A172 (cell line): ENCODE measurements at regions not wholly inside any gene's neighbourhood (a gene's known extent, or its start where the extent isn't known, plus 50 kb on each side); places are given as distances from the start of the nearest gene placed in this dataset.
A peak's percentile ranks its signal among the peaks of the same experiment; 100 is the strongest.
"Not testable (repeated sequence)": the region's sequence is repeated elsewhere in the genome, so short reads cannot be mapped to it uniquely, and the experiment has no call there.

ENCODE experiments used
- DNase-seq: peaks from one replicate; pipeline ENCODE4 v3.0.0-alpha.2; 2015; ENCODE audit warnings: low spot score

DNA sequence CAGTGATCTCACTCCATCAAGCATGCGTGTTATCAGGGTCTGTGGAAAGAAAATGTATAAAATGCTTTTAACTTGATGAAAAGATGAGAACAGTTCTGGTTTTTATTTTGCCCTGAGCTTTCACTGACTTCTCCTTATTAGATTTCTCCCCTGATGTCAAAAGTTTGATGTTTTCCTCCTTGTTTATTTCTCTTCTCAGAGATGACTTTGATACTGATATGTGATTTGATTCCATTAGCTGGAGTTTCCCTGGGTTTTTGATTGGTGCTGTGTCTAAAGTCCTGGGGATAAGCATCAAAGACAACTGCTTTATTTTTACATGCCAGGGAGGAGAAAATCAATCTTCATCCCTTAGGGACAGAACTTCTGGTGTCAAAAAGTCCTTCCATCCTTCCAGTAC lies 510.0 kb downstream of the KCTD16 start:
- no peak for DNase-seq

DNA sequence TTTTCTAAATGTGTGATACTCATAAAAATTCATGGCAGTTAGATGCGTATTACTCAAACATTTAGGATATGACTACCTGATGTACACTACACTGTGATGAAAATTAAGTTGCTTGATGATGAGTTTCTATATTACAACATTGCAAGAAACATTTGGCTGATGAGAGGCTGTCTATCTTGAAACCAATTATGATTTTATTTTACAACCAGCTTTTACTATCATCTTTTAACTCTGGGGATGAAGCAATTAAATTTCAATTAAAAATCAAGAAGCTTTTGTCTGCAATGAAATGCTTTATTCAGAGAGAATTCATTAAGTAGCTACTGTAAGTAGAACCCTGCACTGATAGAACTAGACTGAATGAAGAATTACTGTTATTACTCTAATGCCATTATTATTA lies 500.4 kb downstream of the KCTD16 start:
- no peak for DNase-seq

GRCh38 chr5:144659634-144660227 lies 489.1 kb downstream of the KCTD16 start:
- DNase-seq: no peak

GRCh38 chr5:144644317-144644716 lies 473.6 kb downstream of the KCTD16 start:
- no peak for DNase-seq

GRCh38 chr5:144638787-144639186 lies 468.1 kb downstream of the KCTD16 start:
- no peak for DNase-seq

GRCh38 chr5:144634138-144634537 lies 463.5 kb downstream of the KCTD16 start:
- DNase-seq: no peak

DNA sequence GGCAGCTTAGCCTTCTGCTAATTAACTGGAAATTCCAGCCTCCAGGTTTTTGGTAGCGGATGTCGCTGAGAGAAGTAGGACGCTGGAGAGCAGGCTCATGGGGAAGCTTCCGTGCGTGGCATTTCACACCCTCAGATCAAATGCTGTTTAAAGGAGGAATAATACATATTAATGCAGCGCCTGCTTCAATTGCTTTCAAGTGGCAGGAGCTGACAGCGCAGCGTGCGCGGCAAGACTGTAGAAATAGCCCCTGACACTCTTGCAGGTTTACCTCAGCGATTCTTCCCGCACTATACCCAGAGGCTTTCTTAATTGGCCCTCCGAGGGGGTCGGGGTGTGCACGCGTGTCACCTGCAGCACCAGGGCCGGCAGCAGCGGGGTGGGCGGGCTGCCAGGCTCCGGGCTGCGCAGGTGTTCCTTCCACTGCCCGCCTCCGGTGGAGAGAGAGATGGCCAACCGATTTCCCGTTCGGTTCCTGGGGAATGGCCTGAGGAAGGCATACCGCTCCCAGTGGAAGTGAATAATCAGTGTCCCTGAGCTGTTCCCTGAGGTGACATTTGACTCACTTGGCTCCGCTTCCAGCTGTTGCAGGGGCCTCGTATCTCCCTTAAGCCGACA lies 427.9 kb downstream of the KCTD16 start:
- no peak for DNase-seq

- DNase-seq: no peak
These were observed 425.8 kb downstream of the KCTD16 start for GRCh38 chr5:144596517-144596916.

- DNase-seq: no peak
These were observed 424.2 kb downstream of the KCTD16 start for GRCh38 chr5:144594919-144595318.

- not testable (repeated sequence) for DNase-seq
These were observed 423.6 kb downstream of the KCTD16 start for GRCh38 chr5:144594234-144594633.

DNA sequence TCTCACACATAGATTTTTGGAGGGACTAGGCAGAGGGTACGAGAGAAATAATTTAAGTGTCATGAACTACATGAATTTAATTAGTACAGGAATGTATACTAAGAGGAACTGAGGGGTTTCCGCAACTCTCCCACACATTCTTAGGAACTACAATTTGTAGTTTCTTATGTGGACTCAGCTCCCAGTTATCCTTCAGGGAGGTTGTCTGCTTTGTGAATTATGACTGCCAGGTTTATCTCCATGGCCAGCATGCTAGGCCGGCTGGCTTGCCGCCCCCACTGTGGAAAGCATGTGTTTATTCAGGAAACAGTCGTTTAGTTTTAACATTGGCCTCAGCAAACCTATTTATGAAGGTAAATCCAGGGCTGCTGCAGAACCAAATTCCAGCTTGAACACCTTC lies 415.0 kb downstream of the KCTD16 start:
- no peak for DNase-seq

DNA sequence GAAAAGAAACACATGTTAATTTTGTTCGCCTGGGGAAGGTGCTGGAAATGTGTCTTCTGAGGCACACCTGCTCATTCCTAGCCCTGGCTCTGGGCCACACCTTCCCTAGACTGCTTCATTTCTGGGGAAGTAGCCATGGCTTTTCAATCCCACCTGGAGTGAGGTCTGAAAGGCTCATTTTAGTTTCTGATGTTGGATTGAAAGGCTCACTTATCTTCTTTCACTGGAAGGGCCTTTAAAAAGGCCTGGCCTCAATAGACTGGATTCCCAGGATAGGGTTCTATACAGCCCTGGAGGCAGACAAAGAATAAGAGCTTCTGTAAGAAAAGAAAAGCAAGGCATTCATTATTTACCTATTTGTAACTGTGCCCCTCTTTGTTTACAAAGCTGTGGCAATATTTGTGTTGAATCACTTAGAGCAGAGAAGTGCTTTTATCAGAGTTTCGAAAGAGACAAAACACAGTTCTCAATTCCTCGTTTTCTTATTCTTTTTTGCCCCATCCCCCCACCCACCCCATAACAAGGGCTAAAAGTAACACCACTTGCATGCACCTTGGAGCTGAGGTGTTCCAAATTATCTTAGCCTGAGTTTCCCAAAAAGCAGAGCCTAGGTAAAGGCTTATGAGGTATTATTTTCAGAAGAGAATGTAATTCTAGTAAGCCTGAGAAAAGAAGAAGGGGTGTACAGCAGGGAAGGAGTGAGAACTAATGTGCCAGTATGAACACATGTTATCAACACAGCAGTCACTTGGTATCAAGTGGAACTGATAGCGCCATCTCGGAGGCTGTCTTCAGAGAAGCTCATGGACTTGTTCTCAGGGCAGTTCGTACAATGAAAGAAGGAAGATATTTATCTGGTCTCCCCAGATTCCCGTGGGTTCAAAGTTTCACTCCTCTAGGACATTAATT lies 413.1 kb downstream of the KCTD16 start:
- no peak for DNase-seq

DNA sequence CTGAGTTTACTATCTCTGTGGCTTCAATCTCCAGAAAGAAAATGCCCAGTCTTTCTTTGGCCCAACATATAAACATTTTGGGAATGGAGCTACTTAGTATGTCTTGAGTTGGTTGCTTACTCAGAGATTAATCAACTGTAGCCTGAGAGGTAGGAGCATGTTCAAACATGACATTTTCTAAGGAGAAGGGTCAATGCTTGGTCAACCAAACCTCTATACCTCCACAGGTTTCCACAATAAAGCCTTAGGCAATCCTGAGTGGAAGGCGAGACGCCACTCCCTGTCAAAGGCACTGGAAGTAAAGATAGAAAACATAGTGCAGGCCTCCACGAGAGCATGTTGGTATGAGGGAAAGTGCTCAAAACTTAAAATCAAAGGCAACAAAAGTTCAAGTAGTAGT lies 411.4 kb downstream of the KCTD16 start:
- no peak for DNase-seq

- DNase-seq: no peak
These were observed 410.4 kb downstream of the KCTD16 start for GRCh38 chr5:144581044-144581443.

GRCh38 chr5:144577676-144578075 lies 407.0 kb downstream of the KCTD16 start:
- no peak for DNase-seq

DNA sequence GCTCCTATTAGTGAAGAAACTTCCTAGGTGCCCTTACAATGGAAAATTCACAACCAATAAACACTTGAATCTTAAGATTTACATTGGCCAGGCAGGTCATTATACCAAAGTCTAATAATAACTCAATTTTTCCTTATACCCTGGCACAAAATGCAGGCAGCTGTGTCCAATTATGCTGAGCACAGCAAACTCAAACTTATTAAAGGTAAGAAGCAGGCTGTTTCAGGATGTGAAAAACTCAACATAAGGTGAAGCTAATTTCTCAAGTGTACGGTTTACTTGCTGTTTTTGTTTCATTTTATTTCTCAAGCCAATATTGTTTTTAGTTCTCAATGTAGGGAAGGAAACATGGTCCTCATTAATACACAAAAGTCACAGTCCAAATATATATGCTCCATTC lies 405.1 kb downstream of the KCTD16 start:
- no peak for DNase-seq

DNA sequence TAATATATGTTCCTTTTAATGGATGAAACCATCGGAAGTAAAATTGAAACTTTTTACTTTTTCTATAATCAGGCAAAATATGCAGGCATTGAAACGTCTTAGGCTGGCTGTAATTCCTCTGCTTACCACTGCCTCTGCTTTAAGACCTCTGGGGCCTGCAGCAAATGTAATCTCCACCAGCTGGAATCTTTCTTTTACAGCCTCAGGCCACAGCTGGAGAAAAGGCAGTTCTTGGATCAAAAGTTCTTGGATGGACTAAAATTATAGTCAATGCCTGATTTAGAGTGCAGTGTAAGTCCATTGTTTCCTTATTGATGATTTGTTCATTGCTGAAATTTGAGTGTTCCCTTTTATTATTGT lies 396.7 kb downstream of the KCTD16 start:
- peak; percentile 22 for DNase-seq

DNA sequence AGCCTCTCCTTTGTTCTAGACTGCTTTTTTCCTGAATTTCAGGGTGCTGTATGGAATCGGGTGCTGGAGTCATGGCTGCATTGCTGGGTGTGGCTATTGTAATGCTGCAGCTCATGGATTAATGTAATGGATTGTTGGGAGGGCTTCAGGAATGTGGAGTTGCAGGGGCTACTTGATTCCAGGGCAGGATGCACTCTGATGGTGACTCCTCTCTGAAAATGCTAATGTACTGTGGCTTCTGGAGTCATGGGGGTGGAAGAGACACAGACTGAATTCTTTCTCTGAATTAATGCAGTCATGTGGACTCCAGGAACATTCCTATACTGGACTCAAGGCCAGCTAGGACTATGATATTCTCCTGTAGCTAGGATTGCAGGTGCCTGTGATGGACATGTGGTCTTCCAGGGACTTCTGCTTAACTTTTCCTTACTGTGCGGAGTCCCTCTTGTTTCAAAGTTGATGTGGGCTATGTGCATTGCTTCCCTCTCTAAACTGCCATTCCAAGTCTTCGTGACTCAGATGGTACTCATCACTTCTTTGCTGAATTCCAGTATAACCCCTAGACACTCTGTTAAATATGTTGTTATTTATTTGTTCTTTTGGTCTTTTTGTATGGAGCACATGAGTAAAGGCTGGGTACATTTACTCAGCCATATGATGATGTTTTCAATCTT lies 396.2 kb downstream of the KCTD16 start:
- peak; percentile 51 for DNase-seq

GRCh38 chr5:144549580-144549979 lies 378.9 kb downstream of the KCTD16 start:
- peak; percentile 14 for DNase-seq

- no peak for DNase-seq
These were observed 378.3 kb downstream of the KCTD16 start for GRCh38 chr5:144548936-144549335.

DNA sequence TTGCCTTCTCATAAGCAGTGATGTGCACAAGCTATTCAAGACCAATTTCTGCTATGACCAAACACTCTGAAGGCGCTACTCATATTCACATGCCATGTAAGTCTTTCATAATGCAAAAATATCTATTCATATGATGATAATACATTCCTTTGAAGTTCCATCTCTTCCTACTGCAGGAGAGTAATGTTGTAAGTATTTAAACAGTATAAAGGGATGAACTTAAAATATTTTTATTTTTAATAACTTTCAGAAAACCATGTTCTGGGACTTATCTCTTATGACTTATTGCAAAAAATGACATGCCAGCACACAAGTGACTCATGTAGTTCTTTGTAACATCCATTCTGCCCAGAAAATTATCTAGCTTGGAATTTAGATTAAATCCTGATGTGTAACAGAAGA lies 376.4 kb downstream of the KCTD16 start:
- DNase-seq: no peak

DNA sequence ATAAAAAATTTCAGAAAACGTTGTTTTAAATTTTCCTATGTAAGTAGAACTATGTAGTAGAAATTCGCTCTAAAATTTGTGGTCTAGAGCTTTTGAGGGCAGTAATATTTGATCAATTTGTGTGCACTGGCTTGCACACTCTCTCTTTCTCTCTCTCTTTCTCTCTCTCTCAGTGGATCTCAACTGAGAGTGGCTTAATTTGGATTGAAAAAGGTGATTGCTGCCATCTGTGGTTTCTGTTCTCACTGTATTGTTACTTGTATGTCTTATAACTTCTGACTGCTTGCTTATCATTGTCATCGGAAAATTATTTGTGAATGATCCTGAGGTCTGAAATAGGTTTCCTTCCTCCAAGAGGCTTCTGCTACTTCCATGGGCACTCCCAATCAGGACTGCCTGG lies 368.2 kb downstream of the KCTD16 start:
- DNase-seq: no peak
